ENCODE measurements at regions not wholly inside any gene's neighbourhood (a gene's known extent, or its start where the extent isn't known, plus 50 kb on each side); places are given as distances from the start of the nearest gene placed in this dataset.

DNA sequence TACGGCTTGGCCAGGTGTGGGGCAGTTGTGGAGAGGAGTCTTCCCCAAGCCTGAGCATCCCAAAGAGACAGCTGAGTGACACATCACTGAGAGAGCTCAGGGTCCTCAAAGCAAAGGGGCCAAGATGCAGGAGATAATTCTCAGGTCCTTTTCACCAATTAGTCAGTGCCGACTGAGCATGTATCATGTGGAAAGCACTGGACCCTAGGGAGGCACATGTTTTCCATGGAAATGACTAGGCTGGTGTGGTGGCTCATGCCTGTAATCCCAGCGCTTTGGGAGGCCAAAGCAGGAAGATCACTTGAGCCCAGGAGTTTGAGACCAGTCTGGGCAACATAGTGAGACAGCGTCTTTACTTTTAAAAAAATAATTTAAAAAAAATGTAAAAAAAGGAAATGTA, 67.3 kb upstream of the PRPS1 start:
- H3K4me3 ChIP-seq (ENCODE audit: low read depth, low read length): no peak overlapping the region

DNA sequence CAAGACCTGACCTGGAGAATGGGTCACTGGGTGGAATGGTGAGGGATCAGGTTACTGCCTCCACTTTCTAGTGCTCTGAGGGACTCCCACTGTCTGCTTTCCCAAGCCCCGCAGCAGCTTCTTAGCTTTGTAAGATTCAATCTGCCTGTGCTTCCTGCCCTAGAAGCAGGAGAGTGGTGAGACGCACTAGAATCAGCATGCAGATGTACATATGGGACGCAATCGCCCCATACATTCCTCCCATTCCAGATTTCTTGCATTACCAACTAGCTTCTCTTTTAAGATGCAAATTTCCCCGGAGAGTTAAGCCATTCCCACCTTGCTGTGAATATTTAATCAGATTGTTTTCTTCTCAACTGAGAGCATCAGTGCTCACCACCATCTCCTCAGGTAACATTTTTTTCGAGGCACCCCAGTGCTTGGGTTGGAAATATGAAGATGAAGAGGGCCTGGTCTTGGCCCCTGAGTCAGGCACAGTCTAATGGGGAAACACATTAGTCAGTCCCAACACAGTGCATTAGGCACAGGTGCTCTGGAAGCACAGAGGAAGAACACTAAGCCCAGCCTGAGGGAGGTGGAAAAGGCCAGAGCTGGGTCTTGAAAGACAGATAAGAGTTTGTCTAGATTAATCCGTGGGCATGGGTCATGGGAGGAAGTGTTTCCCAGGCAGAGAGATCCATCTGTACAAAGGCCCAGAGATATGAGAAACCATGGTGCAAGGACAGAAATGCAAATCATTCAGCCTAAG, 66.7 kb upstream of the PRPS1 start:
- Histone ChIP-seq H3K27me3 (no peaks in the 10 kb centered on the region), H3K4me3 (ENCODE audit: low read depth, low read length) (no peak overlapping the region), H3K9me3 (no peaks in the 10 kb centered on the region), H3K4me1 (no peaks in the 10 kb centered on the region), H3K36me3 (no peaks in the 10 kb centered on the region)
- DNase-seq: no peak
- TF ChIP-seq, protein P1, sequence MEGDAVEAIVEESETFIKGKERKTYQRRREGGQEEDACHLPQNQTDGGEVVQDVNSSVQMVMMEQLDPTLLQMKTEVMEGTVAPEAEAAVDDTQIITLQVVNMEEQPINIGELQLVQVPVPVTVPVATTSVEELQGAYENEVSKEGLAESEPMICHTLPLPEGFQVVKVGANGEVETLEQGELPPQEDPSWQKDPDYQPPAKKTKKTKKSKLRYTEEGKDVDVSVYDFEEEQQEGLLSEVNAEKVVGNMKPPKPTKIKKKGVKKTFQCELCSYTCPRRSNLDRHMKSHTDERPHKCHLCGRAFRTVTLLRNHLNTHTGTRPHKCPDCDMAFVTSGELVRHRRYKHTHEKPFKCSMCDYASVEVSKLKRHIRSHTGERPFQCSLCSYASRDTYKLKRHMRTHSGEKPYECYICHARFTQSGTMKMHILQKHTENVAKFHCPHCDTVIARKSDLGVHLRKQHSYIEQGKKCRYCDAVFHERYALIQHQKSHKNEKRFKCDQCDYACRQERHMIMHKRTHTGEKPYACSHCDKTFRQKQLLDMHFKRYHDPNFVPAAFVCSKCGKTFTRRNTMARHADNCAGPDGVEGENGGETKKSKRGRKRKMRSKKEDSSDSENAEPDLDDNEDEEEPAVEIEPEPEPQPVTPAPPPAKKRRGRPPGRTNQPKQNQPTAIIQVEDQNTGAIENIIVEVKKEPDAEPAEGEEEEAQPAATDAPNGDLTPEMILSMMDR (IDR thresholded peaks at IDR 0.05; ENCODE audit: low read depth, low read length): no peak

More for the DNA sequence above, 67.3 kb upstream of the PRPS1 start:
- H3K9me3 ChIP-seq: no peaks in the 10 kb centered on the region
- H3K27me3 ChIP-seq: no peaks in the 10 kb centered on the region
- DNase-seq: no peak
- H3K36me3 ChIP-seq: no peaks in the 10 kb centered on the region
- TF ChIP-seq, protein P1 (IDR thresholded peaks at IDR 0.05; ENCODE audit: low read depth, low read length): no peak
- no peaks in the 10 kb centered on the region for H3K4me1 ChIP-seq

- TF ChIP-seq, protein P1 (IDR thresholded peaks at IDR 0.05; ENCODE audit: low read depth, low read length): no peak
- H3K4me1 ChIP-seq: no peaks in the 10 kb centered on the region
- no peaks in the 10 kb centered on the region for H3K27me3 ChIP-seq
- no peaks in the 10 kb centered on the region for H3K36me3 ChIP-seq
- DNase-seq: no peak
- H3K9me3 ChIP-seq: no peaks in the 10 kb centered on the region
- H3K4me3 ChIP-seq (ENCODE audit: low read depth, low read length): no peak overlapping the region
Measured at GRCh38 chrX:107562482-107562881, 65.8 kb upstream of the PRPS1 start.

GRCh38 chrX:107563824-107564223, 64.5 kb upstream of the PRPS1 start:
- no peaks in the 10 kb centered on the region for H3K9me3 ChIP-seq
- TF ChIP-seq, protein P1 (IDR thresholded peaks at IDR 0.05; ENCODE audit: low read depth, low read length): no peak
- no peaks in the 10 kb centered on the region for H3K27me3 ChIP-seq
- no peaks in the 10 kb centered on the region for H3K36me3 ChIP-seq
- no peak for DNase-seq
- H3K4me1 ChIP-seq: no peaks in the 10 kb centered on the region
- H3K4me3 ChIP-seq (ENCODE audit: low read depth, low read length): no peak overlapping the region

- TF ChIP-seq, protein P1 (IDR thresholded peaks at IDR 0.05; ENCODE audit: low read depth, low read length): no peak
- no peaks in the 10 kb centered on the region for H3K27me3 ChIP-seq
- no peak overlapping the region for H3K4me3 ChIP-seq (ENCODE audit: low read depth, low read length)
- no peak for DNase-seq
- H3K4me1 ChIP-seq: no peaks in the 10 kb centered on the region
- H3K36me3 ChIP-seq: no peaks in the 10 kb centered on the region
- H3K9me3 ChIP-seq: no peaks in the 10 kb centered on the region
Measured at GRCh38 chrX:107565015-107565414, 63.3 kb upstream of the PRPS1 start.

- no peaks in the 10 kb centered on the region for H3K4me1 ChIP-seq
- H3K9me3 ChIP-seq: no peaks in the 10 kb centered on the region
- DNase-seq: peak; percentile 9
- no peaks in the 10 kb centered on the region for H3K27me3 ChIP-seq
- no peak overlapping the region for H3K4me3 ChIP-seq (ENCODE audit: low read depth, low read length)
- TF ChIP-seq, protein P1 (IDR thresholded peaks at IDR 0.05; ENCODE audit: low read depth, low read length): no peak
- H3K36me3 ChIP-seq: no peaks in the 10 kb centered on the region
Measured at GRCh38 chrX:107565931-107566603, 62.2 kb upstream of the PRPS1 start.
